WTC11 (cell line): ENCODE measurements at regions not wholly inside any gene's neighbourhood (a gene's known extent, or its start where the extent isn't known, plus 50 kb on each side); places are given as distances from the start of the nearest gene placed in this dataset.

Experiments used
- AFF4 ChIP-seq: sonication (generic); formaldehyde crosslinking; IDR thresholded peaks from 2 replicates; pipeline ENCODE4 v1.8.1; 2023; ENCODE audit warnings: mild to moderate bottlenecking, missing genetic modification reagents, borderline replicate concordance
- ATF2 ChIP-seq: sonication (generic); formaldehyde crosslinking; IDR thresholded peaks from 2 replicates; pipeline ENCODE4 v1.8.1; 2022; ENCODE audit warnings: low read depth, missing genetic modification reagents, borderline replicate concordance
- E2F4 ChIP-seq: sonication (generic); formaldehyde crosslinking; IDR thresholded peaks from 2 replicates; pipeline ENCODE4 v1.8.1; 2022; ENCODE audit warnings: low read depth, mild to moderate bottlenecking, moderate library complexity, missing genetic modification reagents, borderline replicate concordance
- ERG ChIP-seq: fragments of 250-450 bp; sonication (Bioruptor Pico); IDR thresholded peaks from 2 replicates; pipeline ENCODE4 v1.8.0; 2021; ENCODE audit warnings: mild to moderate bottlenecking
- FOXK1 ChIP-seq: sonication (generic); formaldehyde crosslinking; IDR thresholded peaks from 2 replicates; pipeline ENCODE4 v1.8.0; 2022; ENCODE audit warnings: mild to moderate bottlenecking, moderate library complexity, missing genetic modification reagents
- GRHL2 ChIP-seq: fragments of 250-450 bp; sonication (Bioruptor Pico); IDR thresholded peaks from 2 replicates; pipeline ENCODE4 v1.8.0; 2022; ENCODE audit warnings: mild to moderate bottlenecking, moderate library complexity; ENCODE audit not compliant: insufficient replicate concordance, severe bottlenecking
- JUN ChIP-seq: sonication (generic); formaldehyde crosslinking; IDR thresholded peaks from 2 replicates; pipeline ENCODE4 v1.8.0; 2023; ENCODE audit warnings: mild to moderate bottlenecking, missing genetic modification reagents
- MLX ChIP-seq: sonication (generic); formaldehyde crosslinking; IDR thresholded peaks from 2 replicates; pipeline ENCODE4 v1.8.1; 2023; ENCODE audit warnings: mild to moderate bottlenecking, missing genetic modification reagents, moderate library complexity
- NR3C1 ChIP-seq: sonication (generic); formaldehyde crosslinking; conservative IDR thresholded peaks from 2 replicates; pipeline ENCODE4 v1.8.1; 2023; ENCODE audit warnings: low read depth, mild to moderate bottlenecking, missing genetic modification reagents
- USF2 ChIP-seq: sonication (generic); formaldehyde crosslinking; IDR thresholded peaks from 2 replicates; pipeline ENCODE4 v1.8.1; 2023; ENCODE audit warnings: mild to moderate bottlenecking, missing genetic modification reagents, moderate library complexity
- ZNF512 ChIP-seq: sonication (generic); formaldehyde crosslinking; IDR thresholded peaks from 2 replicates; pipeline ENCODE4 v1.8.1; 2022; ENCODE audit warnings: missing genetic modification reagents, borderline replicate concordance
- TF ChIP-seq, protein P1 (sequence below): fragments of 200-600 bp; IDR thresholded peaks from 2 replicates; pipeline ENCODE4 v1.8.0; 2022; ENCODE audit warnings: antibody characterized with exemption
- TF ChIP-seq, protein P2 (sequence below): sonication (generic); formaldehyde crosslinking; IDR thresholded peaks from 2 replicates; pipeline ENCODE4 v1.8.1; 2022; ENCODE audit warnings: mild to moderate bottlenecking, missing genetic modification reagents, moderate library complexity, borderline replicate concordance
- TF ChIP-seq, protein P3 (sequence below): sonication (generic); formaldehyde crosslinking; IDR thresholded peaks from 2 replicates; pipeline ENCODE4 v1.8.1; 2023; ENCODE audit warnings: mild to moderate bottlenecking, missing genetic modification reagents

- TF ChIP-seq, protein P1, sequence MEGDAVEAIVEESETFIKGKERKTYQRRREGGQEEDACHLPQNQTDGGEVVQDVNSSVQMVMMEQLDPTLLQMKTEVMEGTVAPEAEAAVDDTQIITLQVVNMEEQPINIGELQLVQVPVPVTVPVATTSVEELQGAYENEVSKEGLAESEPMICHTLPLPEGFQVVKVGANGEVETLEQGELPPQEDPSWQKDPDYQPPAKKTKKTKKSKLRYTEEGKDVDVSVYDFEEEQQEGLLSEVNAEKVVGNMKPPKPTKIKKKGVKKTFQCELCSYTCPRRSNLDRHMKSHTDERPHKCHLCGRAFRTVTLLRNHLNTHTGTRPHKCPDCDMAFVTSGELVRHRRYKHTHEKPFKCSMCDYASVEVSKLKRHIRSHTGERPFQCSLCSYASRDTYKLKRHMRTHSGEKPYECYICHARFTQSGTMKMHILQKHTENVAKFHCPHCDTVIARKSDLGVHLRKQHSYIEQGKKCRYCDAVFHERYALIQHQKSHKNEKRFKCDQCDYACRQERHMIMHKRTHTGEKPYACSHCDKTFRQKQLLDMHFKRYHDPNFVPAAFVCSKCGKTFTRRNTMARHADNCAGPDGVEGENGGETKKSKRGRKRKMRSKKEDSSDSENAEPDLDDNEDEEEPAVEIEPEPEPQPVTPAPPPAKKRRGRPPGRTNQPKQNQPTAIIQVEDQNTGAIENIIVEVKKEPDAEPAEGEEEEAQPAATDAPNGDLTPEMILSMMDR: no peak
- TF ChIP-seq AFF4 (CRISPR knock-in tag) (no peak), E2F4 (CRISPR knock-in tag) (no peak), ATF2 (CRISPR knock-in tag) (no peak), MLX (CRISPR knock-in tag) (no peak), JUN (CRISPR knock-in tag) (no peak), ERG (no peak), ZNF512 (CRISPR knock-in tag) (no peak), USF2 (CRISPR knock-in tag) (no peak), FOXK1 (CRISPR knock-in tag) (no peak), NR3C1 (no peak), GRHL2 (no peak)
- TF ChIP-seq, protein P2, sequence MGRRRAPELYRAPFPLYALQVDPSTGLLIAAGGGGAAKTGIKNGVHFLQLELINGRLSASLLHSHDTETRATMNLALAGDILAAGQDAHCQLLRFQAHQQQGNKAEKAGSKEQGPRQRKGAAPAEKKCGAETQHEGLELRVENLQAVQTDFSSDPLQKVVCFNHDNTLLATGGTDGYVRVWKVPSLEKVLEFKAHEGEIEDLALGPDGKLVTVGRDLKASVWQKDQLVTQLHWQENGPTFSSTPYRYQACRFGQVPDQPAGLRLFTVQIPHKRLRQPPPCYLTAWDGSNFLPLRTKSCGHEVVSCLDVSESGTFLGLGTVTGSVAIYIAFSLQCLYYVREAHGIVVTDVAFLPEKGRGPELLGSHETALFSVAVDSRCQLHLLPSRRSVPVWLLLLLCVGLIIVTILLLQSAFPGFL (CRISPR knock-in tag): no peak
- TF ChIP-seq, protein P3, sequence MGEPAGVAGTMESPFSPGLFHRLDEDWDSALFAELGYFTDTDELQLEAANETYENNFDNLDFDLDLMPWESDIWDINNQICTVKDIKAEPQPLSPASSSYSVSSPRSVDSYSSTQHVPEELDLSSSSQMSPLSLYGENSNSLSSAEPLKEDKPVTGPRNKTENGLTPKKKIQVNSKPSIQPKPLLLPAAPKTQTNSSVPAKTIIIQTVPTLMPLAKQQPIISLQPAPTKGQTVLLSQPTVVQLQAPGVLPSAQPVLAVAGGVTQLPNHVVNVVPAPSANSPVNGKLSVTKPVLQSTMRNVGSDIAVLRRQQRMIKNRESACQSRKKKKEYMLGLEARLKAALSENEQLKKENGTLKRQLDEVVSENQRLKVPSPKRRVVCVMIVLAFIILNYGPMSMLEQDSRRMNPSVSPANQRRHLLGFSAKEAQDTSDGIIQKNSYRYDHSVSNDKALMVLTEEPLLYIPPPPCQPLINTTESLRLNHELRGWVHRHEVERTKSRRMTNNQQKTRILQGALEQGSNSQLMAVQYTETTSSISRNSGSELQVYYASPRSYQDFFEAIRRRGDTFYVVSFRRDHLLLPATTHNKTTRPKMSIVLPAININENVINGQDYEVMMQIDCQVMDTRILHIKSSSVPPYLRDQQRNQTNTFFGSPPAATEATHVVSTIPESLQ: no peak
These were observed 147.1 kb upstream of the IRS2 start for GRCh38 chr13:109933476-109933875.
